CD8-positive, alpha-beta memory T cell (primary cell): ENCODE measurements at regions not wholly inside any gene's neighbourhood (a gene's known extent, or its start where the extent isn't known, plus 50 kb on each side); places are given as distances from the start of the nearest gene placed in this dataset.

Experiments used
- CTCF ChIA-PET: fragments of 350-600 bp; sonication (Branson Sonifier 250); formaldehyde crosslinking; loops from one replicate; lab custom pipeline; 2021; ENCODE audit warnings: antibody characterized with exemption; lab: Charles Lee
- POLR2A ChIA-PET: fragments of 350-600 bp; sonication (Branson Sonifier 250); formaldehyde crosslinking; loops from one replicate; lab custom pipeline; 2021; ENCODE audit warnings: antibody characterized with exemption; lab: Charles Lee
- DNase-seq, 5 donors: peaks; one replicate each; pipeline versions ENCODE4 v3.0.0 to v3.0.0-alpha.2; 2020 to 2022; ENCODE audit warnings: mixed read lengths in 1 of 5
- H3K27ac ChIP-seq: one replicate; pipeline ENCODE4 v1.7.0; 2013; ENCODE audit warnings: low read depth, mild to moderate bottlenecking, low read length, moderate library complexity
- H3K27me3 ChIP-seq: 2 replicates; pipeline ENCODE4 v1.7.0; 2013; ENCODE audit warnings: low read length, mild to moderate bottlenecking; ENCODE audit not compliant: insufficient read depth, poor library complexity, severe bottlenecking
- H3K36me3 ChIP-seq: 2 replicates; pipeline ENCODE4 v1.7.0; 2013; ENCODE audit warnings: mild to moderate bottlenecking, low read length, moderate library complexity; ENCODE audit not compliant: insufficient read depth
- H3K4me1 ChIP-seq: 2 replicates; pipeline ENCODE4 v1.7.0; 2013; ENCODE audit warnings: mild to moderate bottlenecking, low read length, moderate library complexity; ENCODE audit not compliant: insufficient read depth
- H3K4me3 ChIP-seq: 2 replicates; pipeline ENCODE4 v1.7.0; 2013; ENCODE audit warnings: mild to moderate bottlenecking, low read length
- H3K9me3 ChIP-seq: 2 replicates; pipeline ENCODE4 v1.7.0; 2013; ENCODE audit warnings: mild to moderate bottlenecking, low read length
- H3K27ac Mint-ChIP-seq, 8 donors: one replicate each; pipeline ENCODE4 v1.8.0; 2020 to 2021; ENCODE audit warnings: mixed read lengths in 8 of 8, mild to moderate bottlenecking in 6 of 8, inconsistent platforms in 3 of 8, moderate library complexity in 3 of 8
- H3K27me3 Mint-ChIP-seq, 2 donors: one replicate each; pipeline ENCODE4 v1.8.0; 2020 to 2021; ENCODE audit warnings: mixed read lengths in 2 of 2, mild to moderate bottlenecking in 1 of 2, moderate library complexity in 1 of 2
- H3K36me3 Mint-ChIP-seq, 3 donors: one replicate each; pipeline ENCODE4 v1.8.0; 2020 to 2021; ENCODE audit warnings: mixed read lengths in 3 of 3, inconsistent platforms in 1 of 3, mild to moderate bottlenecking in 1 of 3
- H3K4me1 Mint-ChIP-seq, 3 donors: one replicate each; pipeline ENCODE4 v1.8.0; 2020 to 2021; ENCODE audit warnings: mixed read lengths in 3 of 3, inconsistent platforms in 1 of 3, mild to moderate bottlenecking in 1 of 3
- H3K4me3 Mint-ChIP-seq, 7 donors: one replicate each; pipeline ENCODE4 v1.8.0; 2020 to 2021; ENCODE audit warnings: mixed read lengths in 7 of 7, mild to moderate bottlenecking in 6 of 7, moderate library complexity in 4 of 7, inconsistent platforms in 2 of 7
- H3K9me3 Mint-ChIP-seq, 5 donors: one replicate each; pipeline ENCODE4 v1.8.0; 2020 to 2022; ENCODE audit warnings: mixed read lengths in 5 of 5, mild to moderate bottlenecking in 3 of 5, moderate library complexity in 2 of 5, inconsistent platforms in 1 of 5

GRCh38 chr1:82867781-82868180 is 1067.0 kb downstream of the ADGRL2 start:
- no peaks in the 10 kb centered on the region for H3K9me3 ChIP-seq

GRCh38 chr1:82861749-82862148 is 1061.0 kb downstream of the ADGRL2 start:
- H3K27me3 ChIP-seq, result no peaks in the 10 kb centered on the region
- POLR2A ChIA-PET, result no interaction called here
- no peak overlapping the region for H3K4me3 ChIP-seq
- H3K4me1 ChIP-seq, result no peaks in the 10 kb centered on the region
- H3K4me1 Mint-ChIP-seq, result no peaks in the 10 kb centered on the region
- DNase-seq, result no peak
- no peak overlapping the region for H3K4me3 Mint-ChIP-seq
- CTCF ChIA-PET, result no interaction called here
- H3K9me3 ChIP-seq, result no peaks in the 10 kb centered on the region
- H3K36me3 Mint-ChIP-seq, result no peaks in the 10 kb centered on the region
- no peaks in the 10 kb centered on the region for H3K36me3 ChIP-seq
- no peak overlapping the region for H3K27ac Mint-ChIP-seq
- H3K27ac ChIP-seq, result no peak overlapping the region
- H3K9me3 Mint-ChIP-seq, result peaks cover 2 to 21% (median 11%) of the 10 kb centered on the region in 5 donors
- no peaks in the 10 kb centered on the region for H3K27me3 Mint-ChIP-seq

More at GRCh38 chr1:82867781-82868180, 1067.0 kb downstream of the ADGRL2 start:
- H3K4me1 Mint-ChIP-seq, result no peaks in the 10 kb centered on the region
- no peak for DNase-seq
- H3K9me3 Mint-ChIP-seq, result peaks cover 0 to 14% (median 4%) of the 10 kb centered on the region in 5 donors
- Histone ChIP-seq H3K4me3 (no peak overlapping the region), H3K27ac (no peak overlapping the region), H3K4me1 (no peaks in the 10 kb centered on the region), H3K27me3 (no peaks in the 10 kb centered on the region), H3K36me3 (no peaks in the 10 kb centered on the region)
- CTCF ChIA-PET, result no interaction called here
- H3K27me3 Mint-ChIP-seq, result no peaks in the 10 kb centered on the region
- no peaks in the 10 kb centered on the region for H3K36me3 Mint-ChIP-seq
- no peak overlapping the region for H3K27ac Mint-ChIP-seq
- no peak overlapping the region for H3K4me3 Mint-ChIP-seq
- POLR2A ChIA-PET, result no interaction called here

- Histone ChIP-seq H3K27me3 (no peaks in the 10 kb centered on the region), H3K36me3 (no peaks in the 10 kb centered on the region), H3K9me3 (no peaks in the 10 kb centered on the region), H3K27ac (no peak overlapping the region), H3K4me3 (no peak overlapping the region), H3K4me1 (no peaks in the 10 kb centered on the region)
- Mint-ChIP-seq H3K9me3 (peaks cover 4 to 24% (median 9%) of the 10 kb centered on the region in 5 donors), H3K27me3 (no peaks in the 10 kb centered on the region), H3K4me1 (no peaks in the 10 kb centered on the region), H3K27ac (no peak overlapping the region), H3K4me3 (no peak overlapping the region), H3K36me3 (peaks cover 0 to 2% (median 0%) of the 10 kb centered on the region in 3 donors)
- ChIA-PET POLR2A (no interaction called here), CTCF (no interaction called here)
- no peak for DNase-seq
Observed at GRCh38 chr1:82858031-82858430, 1057.3 kb downstream of the ADGRL2 start.

- no peaks in the 10 kb centered on the region for H3K4me1 ChIP-seq
- Mint-ChIP-seq H3K9me3 (peaks cover 2 to 15% (median 6%) of the 10 kb centered on the region in 5 donors), H3K4me3 (no peak overlapping the region), H3K27ac (no peak overlapping the region), H3K36me3 (no peaks in the 10 kb centered on the region), H3K27me3 (no peaks in the 10 kb centered on the region), H3K4me1 (no peaks in the 10 kb centered on the region)
- no peak for DNase-seq
- no peaks in the 10 kb centered on the region for H3K27me3 ChIP-seq
- ChIA-PET CTCF (no interaction called here), POLR2A (no interaction called here)
- no peaks in the 10 kb centered on the region for H3K9me3 ChIP-seq
- H3K36me3 ChIP-seq, result no peaks in the 10 kb centered on the region
- no peak overlapping the region for H3K27ac ChIP-seq
- no peak overlapping the region for H3K4me3 ChIP-seq
Observed at GRCh38 chr1:82849460-82849859, 1048.7 kb downstream of the ADGRL2 start.

- H3K36me3 Mint-ChIP-seq, result no peaks in the 10 kb centered on the region
- DNase-seq, result no peak
- Histone ChIP-seq H3K9me3 (no peaks in the 10 kb centered on the region), H3K27me3 (no peaks in the 10 kb centered on the region), H3K36me3 (no peaks in the 10 kb centered on the region), H3K4me1 (no peaks in the 10 kb centered on the region), H3K4me3 (no peak overlapping the region), H3K27ac (no peak overlapping the region)
- H3K27me3 Mint-ChIP-seq, result no peaks in the 10 kb centered on the region
- peaks cover 3 to 16% (median 8%) of the 10 kb centered on the region in 5 donors for H3K9me3 Mint-ChIP-seq
- H3K27ac Mint-ChIP-seq, result no peak overlapping the region
- CTCF ChIA-PET, result no interaction called here
- no peak overlapping the region for H3K4me3 Mint-ChIP-seq
- POLR2A ChIA-PET, result no interaction called here
- no peaks in the 10 kb centered on the region for H3K4me1 Mint-ChIP-seq
Observed at GRCh38 chr1:82848043-82848442, 1047.3 kb downstream of the ADGRL2 start.

- no peaks in the 10 kb centered on the region for H3K27me3 ChIP-seq
- Mint-ChIP-seq H3K9me3 (peaks cover 2 to 11% (median 5%) of the 10 kb centered on the region in 5 donors), H3K4me3 (no peak overlapping the region), H3K4me1 (no peaks in the 10 kb centered on the region), H3K27me3 (no peaks in the 10 kb centered on the region), H3K27ac (no peak overlapping the region), H3K36me3 (no peaks in the 10 kb centered on the region)
- H3K9me3 ChIP-seq, result no peaks in the 10 kb centered on the region
- POLR2A ChIA-PET, result no interaction called here
- CTCF ChIA-PET, result no interaction called here
- DNase-seq, result no peak
- H3K36me3 ChIP-seq, result no peaks in the 10 kb centered on the region
- H3K4me3 ChIP-seq, result no peak overlapping the region
- no peaks in the 10 kb centered on the region for H3K4me1 ChIP-seq
- no peak overlapping the region for H3K27ac ChIP-seq
Observed at GRCh38 chr1:82845866-82846265, 1045.1 kb downstream of the ADGRL2 start.

- Mint-ChIP-seq H3K4me1 (no peaks in the 10 kb centered on the region), H3K4me3 (no peak overlapping the region), H3K9me3 (peaks cover 2 to 11% (median 5%) of the 10 kb centered on the region in 5 donors), H3K36me3 (no peaks in the 10 kb centered on the region), H3K27me3 (no peaks in the 10 kb centered on the region), H3K27ac (no peak overlapping the region)
- H3K27ac ChIP-seq, result no peak overlapping the region
- H3K27me3 ChIP-seq, result no peaks in the 10 kb centered on the region
- no peak for DNase-seq
- no peaks in the 10 kb centered on the region for H3K9me3 ChIP-seq
- no peaks in the 10 kb centered on the region for H3K36me3 ChIP-seq
- H3K4me1 ChIP-seq, result no peaks in the 10 kb centered on the region
- CTCF ChIA-PET, result no interaction called here
- POLR2A ChIA-PET, result no interaction called here
- H3K4me3 ChIP-seq, result no peak overlapping the region
Observed at GRCh38 chr1:82844911-82845827, 1044.4 kb downstream of the ADGRL2 start.

- Histone ChIP-seq H3K4me3 (no peak overlapping the region), H3K27me3 (no peaks in the 10 kb centered on the region), H3K27ac (no peak overlapping the region), H3K4me1 (no peaks in the 10 kb centered on the region), H3K9me3 (no peaks in the 10 kb centered on the region), H3K36me3 (no peaks in the 10 kb centered on the region)
- H3K4me3 Mint-ChIP-seq, result no peak overlapping the region
- H3K4me1 Mint-ChIP-seq, result no peaks in the 10 kb centered on the region
- H3K27me3 Mint-ChIP-seq, result no peaks in the 10 kb centered on the region
- ChIA-PET POLR2A (no interaction called here), CTCF (no interaction called here)
- H3K27ac Mint-ChIP-seq, result no peak overlapping the region
- H3K9me3 Mint-ChIP-seq, result peaks cover 2 to 11% (median 5%) of the 10 kb centered on the region in 5 donors
- DNase-seq, result no peak
- no peaks in the 10 kb centered on the region for H3K36me3 Mint-ChIP-seq
Observed at GRCh38 chr1:82844447-82844846, 1043.7 kb downstream of the ADGRL2 start.
